Upper lobe of left lung (tissue), 4 donors: ENCODE measurements at regions not wholly inside any gene's neighbourhood (a gene's known extent, or its start where the extent isn't known, plus 50 kb on each side); places are given as distances from the start of the nearest gene placed in this dataset.

Source experiments
- CTCF ChIP-seq, 6 experiments: fragments of 450-650 bp in 4 of 6; fragments of 200-600 bp in 2 of 6; sonication (generic) in 2 of 6; IDR thresholded peaks; one replicate each; pipeline ENCODE4 v1.5.1; 2016 to 2019; ENCODE audit warnings: antibody characterized with exemption in 6 of 6
- POLR2A ChIP-seq, 4 donors: fragments of 450-650 bp; IDR thresholded peaks; one replicate each; pipeline ENCODE4 v1.5.1; 2016 to 2017; ENCODE audit warnings: antibody characterized with exemption in 4 of 4, mild to moderate bottlenecking in 2 of 4
- POLR2AphosphoS5 ChIP-seq, 2 donors: sonication (generic); formaldehyde crosslinking; IDR thresholded peaks; one replicate each; pipeline ENCODE4 v1.5.1; 2017; ENCODE audit warnings: antibody characterized with exemption in 2 of 2

GRCh38 chr7:90092506-90092905, 61.8 kb upstream of the STEAP1 start:
- TF ChIP-seq CTCF (IDR thresholded peaks at IDR 0.05): no peak
- TF ChIP-seq POLR2A (IDR thresholded peaks at IDR 0.05): no peak
- no peak for TF ChIP-seq POLR2AphosphoS5 (IDR thresholded peaks at IDR 0.05)
